ENCODE measurements at regions not wholly inside any gene's neighbourhood (a gene's known extent, or its start where the extent isn't known, plus 50 kb on each side); places are given as distances from the start of the nearest gene placed in this dataset.

DNA sequence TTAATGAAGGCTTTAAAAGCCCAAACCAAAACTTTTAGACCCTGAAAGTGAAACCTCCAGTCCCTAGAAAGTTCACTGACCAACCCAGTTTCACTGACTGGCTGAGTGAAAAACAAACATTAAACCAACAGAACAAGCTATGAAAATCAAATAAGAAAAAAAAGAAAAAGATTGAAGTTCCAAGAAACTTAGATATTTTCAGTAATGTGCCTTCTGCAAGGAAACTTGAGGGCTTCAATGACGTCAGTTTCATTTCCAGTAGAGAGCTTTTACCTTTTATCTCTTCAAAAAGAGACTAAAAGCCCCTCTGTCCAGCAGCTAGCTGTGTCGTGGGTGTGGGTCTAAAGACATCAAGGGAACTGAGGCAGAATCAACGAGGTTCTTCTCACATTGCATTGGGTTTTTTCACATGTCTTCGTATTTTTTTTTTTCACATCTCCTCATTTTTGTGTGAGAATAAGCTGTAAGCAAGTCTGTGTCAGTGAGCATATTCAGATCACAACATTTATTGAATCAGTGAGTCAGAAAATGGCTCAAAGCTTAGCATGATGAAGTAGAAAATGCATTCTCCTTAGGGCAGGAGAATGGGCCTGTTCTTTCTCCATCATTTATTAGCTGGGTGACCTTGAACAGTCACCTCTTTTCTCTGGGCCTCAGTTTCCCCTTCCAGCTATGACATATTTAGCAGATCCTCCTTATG is 54.8 kb upstream of the BCL6 start:
- TF ChIP-seq CTCF (IDR thresholded peaks at IDR 0.05; ENCODE audit: borderline replicate concordance, extremely low read depth, insufficient read depth), result no peak
- H3K27ac ChIP-seq (ENCODE audit: low read depth in 2 of 2, low read length in 2 of 2), result no peak overlapping the region
- no peaks in the 10 kb centered on the region for H3K36me3 ChIP-seq (ENCODE audit: control insufficient read depth in 2 of 3, insufficient read depth in 3 of 3, low read length in 3 of 3)
- intact Hi-C loops (cut with DNase I), result no loop called here
- H3K9me3 ChIP-seq (ENCODE audit: control insufficient read depth in 2 of 3, insufficient read depth in 1 of 3, low read length in 3 of 3), result no peaks in the 10 kb centered on the region
- FAIRE-seq (no peak), DNase-seq (no peak)
- no peaks in the 10 kb centered on the region for H3K4me1 ChIP-seq (ENCODE audit: control insufficient read depth in 2 of 3, insufficient read depth in 2 of 3, low read depth in 1 of 3, low read length in 3 of 3)
- no peak overlapping the region for H3K9ac ChIP-seq (ENCODE audit: low read length in 3 of 3)
- no peaks in the 10 kb centered on the region for H3K27me3 ChIP-seq (ENCODE audit: control insufficient read depth, insufficient read depth, low read length)
- H3K4me3 ChIP-seq (ENCODE audit: low read length in 3 of 3), result no peak overlapping the region

GRCh38 chr3:187801152-187801551 is 55.9 kb upstream of the BCL6 start:
- intact Hi-C loops (cut with DNase I), result no loop called here
- Histone ChIP-seq H3K27ac (ENCODE audit: low read depth in 2 of 2, low read length in 2 of 2) (no peak overlapping the region), H3K36me3 (ENCODE audit: control insufficient read depth in 2 of 3, insufficient read depth in 3 of 3, low read length in 3 of 3) (no peaks in the 10 kb centered on the region), H3K9me3 (ENCODE audit: control insufficient read depth in 2 of 3, insufficient read depth in 1 of 3, low read length in 3 of 3) (no peaks in the 10 kb centered on the region), H3K9ac (ENCODE audit: low read length in 3 of 3) (no peak overlapping the region), H3K27me3 (ENCODE audit: control insufficient read depth, insufficient read depth, low read length) (no peaks in the 10 kb centered on the region), H3K4me3 (ENCODE audit: low read length in 3 of 3) (no peak overlapping the region), H3K4me1 (ENCODE audit: control insufficient read depth in 2 of 3, insufficient read depth in 2 of 3, low read depth in 1 of 3, low read length in 3 of 3) (no peaks in the 10 kb centered on the region)
- TF ChIP-seq CTCF (IDR thresholded peaks at IDR 0.05; ENCODE audit: borderline replicate concordance, extremely low read depth, insufficient read depth), result no peak
- FAIRE-seq (no peak), DNase-seq (no peak)

GRCh38 chr3:187802203-187802927 is 57.1 kb upstream of the BCL6 start:
- Histone ChIP-seq H3K9me3 (ENCODE audit: control insufficient read depth in 2 of 3, insufficient read depth in 1 of 3, low read length in 3 of 3) (no peaks in the 10 kb centered on the region), H3K9ac (ENCODE audit: low read length in 3 of 3) (no peak overlapping the region), H3K27me3 (ENCODE audit: control insufficient read depth, insufficient read depth, low read length) (no peaks in the 10 kb centered on the region), H3K27ac (ENCODE audit: low read depth in 2 of 2, low read length in 2 of 2) (no peak overlapping the region), H3K36me3 (ENCODE audit: control insufficient read depth in 2 of 3, insufficient read depth in 3 of 3, low read length in 3 of 3) (no peaks in the 10 kb centered on the region), H3K4me3 (ENCODE audit: low read length in 3 of 3) (no peak overlapping the region), H3K4me1 (ENCODE audit: control insufficient read depth in 2 of 3, insufficient read depth in 2 of 3, low read depth in 1 of 3, low read length in 3 of 3) (no peaks in the 10 kb centered on the region)
- FAIRE-seq (no peak), DNase-seq (no peak)
- intact Hi-C loops (cut with DNase I), result no loop called here
- TF ChIP-seq CTCF (IDR thresholded peaks at IDR 0.05; ENCODE audit: borderline replicate concordance, extremely low read depth, insufficient read depth), result no peak

Data from kidney (tissue), 13 donors.